CD14-positive monocyte (primary cell): ENCODE measurements at regions not wholly inside any gene's neighbourhood (a gene's known extent, or its start where the extent isn't known, plus 50 kb on each side); places are given as distances from the start of the nearest gene placed in this dataset.

Experiments
- DNase-seq, 3 donors: peaks; one replicate each; pipeline ENCODE4 v3.0.0-alpha.2; 2011 to 2022
- H2AFZ ChIP-seq: 2 replicates; pipeline ENCODE4 v1.6.0; 2012; ENCODE audit warnings: mild to moderate bottlenecking, low read depth, low read length, inconsistent platforms; ENCODE audit not compliant: insufficient read depth, poor library complexity, severe bottlenecking
- H3K27ac ChIP-seq, 2 donors: 1 replicate in 1 of 2; 2 replicates in 1 of 2; pipeline ENCODE4 v1.5.1; 2012 to 2013; ENCODE audit warnings: low read length in 2 of 2, control low read depth in 1 of 2, inconsistent platforms in 1 of 2, low read depth in 1 of 2, mild to moderate bottlenecking in 1 of 2
- H3K27me3 ChIP-seq, 2 donors: one replicate each; pipeline versions ENCODE4 v1.6.0 to v1.6.1; 2011 to 2013; ENCODE audit warnings: low read length in 2 of 2; ENCODE audit not compliant: control insufficient read depth in 2 of 2, insufficient read depth in 2 of 2
- H3K36me3 ChIP-seq, 2 donors: replicated peaks in 1 of 2; 1 replicate in 1 of 2; 2 replicates in 1 of 2; pipeline versions ENCODE4 v1.5.1 to v1.6.1; 2012 to 2013; ENCODE audit warnings: low read length in 2 of 2, control low read depth in 1 of 2, inconsistent platforms in 1 of 2, mild to moderate bottlenecking in 1 of 2; ENCODE audit not compliant: insufficient read depth in 2 of 2, control insufficient read depth in 1 of 2
- H3K4me1 ChIP-seq, 2 donors: 1 replicate in 1 of 2; 2 replicates in 1 of 2; pipeline versions ENCODE4 v1.5.1 to v1.6.1; 2012 to 2013; ENCODE audit warnings: low read length in 2 of 2, control low read depth in 1 of 2, inconsistent platforms in 1 of 2, mild to moderate bottlenecking in 1 of 2, moderate library complexity in 1 of 2; ENCODE audit not compliant: insufficient read depth in 2 of 2, control insufficient read depth in 1 of 2
- H3K4me2 ChIP-seq: replicated peaks from 2 replicates; pipeline ENCODE3; 2012; ENCODE audit warnings: low read length, moderate library complexity, mild to moderate bottlenecking; ENCODE audit not compliant: poor library complexity, severe bottlenecking; ENCODE audit errors: extremely low read depth
- H3K4me3 ChIP-seq, 3 experiments: fragments of 200-600 bp in 1 of 3; sonication (generic) in 1 of 3; replicated peaks in 1 of 3; 1 replicate in 2 of 3; 2 replicates in 1 of 3; pipeline ENCODE4 v1.5.1; 2011 to 2013; ENCODE audit warnings: low read length in 3 of 3, mild to moderate bottlenecking in 3 of 3, control low read depth in 2 of 3, low read depth in 2 of 3, inconsistent platforms in 1 of 3, moderate library complexity in 1 of 3
- H3K79me2 ChIP-seq: 2 replicates; pipeline ENCODE4 v1.6.0; 2012; ENCODE audit warnings: mild to moderate bottlenecking, control low read depth, inconsistent platforms, low read length, moderate library complexity; ENCODE audit not compliant: insufficient read depth
- H3K9ac ChIP-seq: 2 replicates; pipeline ENCODE4 v1.6.0; 2017; ENCODE audit warnings: low read length, mild to moderate bottlenecking; ENCODE audit not compliant: insufficient read depth, poor library complexity, severe bottlenecking
- H3K9me3 ChIP-seq, 2 donors: replicated peaks in 1 of 2; 1 replicate in 1 of 2; 2 replicates in 1 of 2; pipeline versions ENCODE4 v1.5.1 to v1.6.1; 2012 to 2013; ENCODE audit warnings: low read length in 2 of 2, control low read depth in 1 of 2; ENCODE audit not compliant: control insufficient read depth in 1 of 2, insufficient read depth in 1 of 2
- H4K20me1 ChIP-seq: 2 replicates; pipeline ENCODE4 v1.6.0; 2012; ENCODE audit warnings: mild to moderate bottlenecking, low read length, control low read depth, moderate library complexity; ENCODE audit not compliant: insufficient read depth
- H3K27ac Mint-ChIP-seq, 7 donors: one replicate each; pipeline ENCODE4 v1.8.0; 2020; ENCODE audit warnings: mild to moderate bottlenecking in 7 of 7, mixed read lengths in 7 of 7, moderate library complexity in 6 of 7, inconsistent platforms in 2 of 7
- H3K27me3 Mint-ChIP-seq, 3 donors: one replicate each; pipeline ENCODE4 v1.8.0; 2021 to 2022; ENCODE audit warnings: low read depth in 3 of 3, mild to moderate bottlenecking in 3 of 3, mixed read lengths in 3 of 3, moderate library complexity in 3 of 3, inconsistent platforms in 1 of 3
- H3K36me3 Mint-ChIP-seq, 2 donors: one replicate each; pipeline ENCODE4 v1.8.0; 2020; ENCODE audit warnings: mixed read lengths in 2 of 2, inconsistent platforms in 1 of 2, mild to moderate bottlenecking in 1 of 2
- H3K4me1 Mint-ChIP-seq: one replicate; pipeline ENCODE4 v1.8.0; 2020; ENCODE audit warnings: mild to moderate bottlenecking, mixed read lengths
- H3K4me3 Mint-ChIP-seq, 2 donors: one replicate each; pipeline ENCODE4 v1.8.0; 2020; ENCODE audit warnings: mild to moderate bottlenecking in 2 of 2, mixed read lengths in 2 of 2, moderate library complexity in 1 of 2
- H3K9me3 Mint-ChIP-seq, 7 donors: one replicate each; pipeline ENCODE4 v1.8.0; 2020 to 2022; ENCODE audit warnings: mixed read lengths in 7 of 7, mild to moderate bottlenecking in 6 of 7, moderate library complexity in 6 of 7, inconsistent platforms in 2 of 7
- CTCF ChIP-seq: fragments of 200-600 bp; IDR thresholded peaks from one replicate; pipeline ENCODE4 v1.8.0; 2022; ENCODE audit warnings: antibody characterized with exemption, mild to moderate bottlenecking
- WGBS: methylation state at CpG from one replicate; pipeline ENCODE4 v1.1.5; 2013; ENCODE audit warnings: missing lambda C conversion rate; ENCODE audit not compliant: insufficient coverage; 5-methylcytosine and 5-hydroxymethylcytosine counted together
- intact Hi-C, 2 donors: fragments of 100-400 bp; cut with micrococcal nuclease; formaldehyde crosslinking; loops; one replicate each; pipeline versions ENCODE4 v1.15.0 to v1.15.1; 2023

GRCh38 chr14:30464481-30464880 lies 94.5 kb upstream of the G2E3 start:
- Mint-ChIP-seq H3K4me1 (no peaks in the 10 kb centered on the region), H3K27ac (no peak overlapping the region), H3K4me3 (no peak overlapping the region), H3K36me3 (no peaks in the 10 kb centered on the region), H3K9me3 (peaks cover 0 to 3% (median 0%) of the 10 kb centered on the region in 7 donors), H3K27me3 (peaks cover 0 to 1% (median 0%) of the 10 kb centered on the region in 3 donors)
- Histone ChIP-seq H3K4me1 (no peaks in the 10 kb centered on the region), H3K27me3 (no peaks in the 10 kb centered on the region), H3K79me2 (no peaks in the 10 kb centered on the region), H4K20me1 (no peaks in the 10 kb centered on the region), H3K9me3 (no peaks in the 10 kb centered on the region), H3K36me3 (no peaks in the 10 kb centered on the region), H3K9ac (no peak overlapping the region), H3K4me3 (no peak overlapping the region), H3K27ac (no peak overlapping the region), H3K4me2 (no peak overlapping the region), H2AFZ (no peak overlapping the region)
- DNase-seq, result no peak
- WGBS, result 80% methylated on average over 1 of the region's 1 CpG
- no peak for TF ChIP-seq CTCF
- intact Hi-C loops, result no loop called here

GRCh38 chr14:30468354-30468753 lies 90.6 kb upstream of the G2E3 start:
- WGBS, result 71% methylated on average over 1 of the region's 4 CpGs
- Histone ChIP-seq H3K36me3 (no peaks in the 10 kb centered on the region), H3K79me2 (no peaks in the 10 kb centered on the region), H3K4me1 (no peaks in the 10 kb centered on the region), H3K27ac (no peak overlapping the region), H2AFZ (no peak overlapping the region), H3K4me2 (no peak overlapping the region), H3K27me3 (no peaks in the 10 kb centered on the region), H3K9ac (no peak overlapping the region), H4K20me1 (no peaks in the 10 kb centered on the region), H3K9me3 (no peaks in the 10 kb centered on the region), H3K4me3 (no peak overlapping the region)
- Mint-ChIP-seq H3K36me3 (no peaks in the 10 kb centered on the region), H3K4me1 (no peaks in the 10 kb centered on the region), H3K27ac (no peak overlapping the region), H3K27me3 (peaks cover 0 to 8% (median 0%) of the 10 kb centered on the region in 3 donors), H3K9me3 (peaks cover 0 to 6% (median 0%) of the 10 kb centered on the region in 7 donors), H3K4me3 (no peak overlapping the region)
- intact Hi-C loops, result no loop called here
- TF ChIP-seq CTCF, result no peak
- no peak for DNase-seq
